ENCODE measurements at regions not wholly inside any gene's neighbourhood (a gene's known extent, or its start where the extent isn't known, plus 50 kb on each side); places are given as distances from the start of the nearest gene placed in this dataset.

GRCh38 chr4:159503236-159504008 is 400.5 kb downstream of the RAPGEF2 start:
- H3K9ac ChIP-seq (ENCODE audit: low read length) = no peak overlapping the region
- H3K4me1 ChIP-seq (ENCODE audit: insufficient read depth, low read length) = peaks cover 22% of the 10 kb centered on the region
- DNase-seq (ENCODE audit: low read depth) (peak; percentile 39), FAIRE-seq (no peak)
- no peaks in the 10 kb centered on the region for H3K79me2 ChIP-seq (ENCODE audit: insufficient read depth, low read length)
- no peaks in the 10 kb centered on the region for H3K9me3 Mint-ChIP-seq (ENCODE audit: unreplicated experiment)
- H3K27me3 ChIP-seq (ENCODE audit: insufficient read depth, low read length) = no peaks in the 10 kb centered on the region
- H3K27ac ChIP-seq (ENCODE audit: low read depth, low read length) = no peak overlapping the region
- no peak overlapping the region for H3K27ac Mint-ChIP-seq (ENCODE audit: unreplicated experiment)
- H3K36me3 ChIP-seq (ENCODE audit: insufficient read depth, low read length) = no peaks in the 10 kb centered on the region
- H3K36me3 Mint-ChIP-seq (ENCODE audit: low read depth, unreplicated experiment) = no peaks in the 10 kb centered on the region
- H4K20me1 ChIP-seq (ENCODE audit: insufficient read depth, low read length) = no peaks in the 10 kb centered on the region
- peaks cover 20% of the 10 kb centered on the region for H3K4me1 Mint-ChIP-seq (ENCODE audit: low read depth, unreplicated experiment)
- peak overlapping the region; percentile 37 for H2AFZ ChIP-seq (ENCODE audit: low read depth, low read length)
- no peaks in the 10 kb centered on the region for H3K27me3 Mint-ChIP-seq (ENCODE audit: low read depth, unreplicated experiment)
- no peak overlapping the region for H3K4me3 Mint-ChIP-seq (ENCODE audit: unreplicated experiment)
- no peak overlapping the region for H3K4me3 ChIP-seq (ENCODE audit: insufficient read depth, low read depth, low read length)
- TF ChIP-seq EZH2 (IDR thresholded peaks at IDR 0.05; ENCODE audit: insufficient read depth, low read length) (no peak), CTCF (IDR thresholded peaks at IDR 0.05; ENCODE audit: insufficient read depth, low read depth, low read length) (no peak)
- H3K4me2 ChIP-seq (ENCODE audit: low read length) = peak overlapping the region; percentile 49
- no peaks in the 10 kb centered on the region for H3K9me3 ChIP-seq (ENCODE audit: insufficient read depth, low read depth, low read length)

DNA sequence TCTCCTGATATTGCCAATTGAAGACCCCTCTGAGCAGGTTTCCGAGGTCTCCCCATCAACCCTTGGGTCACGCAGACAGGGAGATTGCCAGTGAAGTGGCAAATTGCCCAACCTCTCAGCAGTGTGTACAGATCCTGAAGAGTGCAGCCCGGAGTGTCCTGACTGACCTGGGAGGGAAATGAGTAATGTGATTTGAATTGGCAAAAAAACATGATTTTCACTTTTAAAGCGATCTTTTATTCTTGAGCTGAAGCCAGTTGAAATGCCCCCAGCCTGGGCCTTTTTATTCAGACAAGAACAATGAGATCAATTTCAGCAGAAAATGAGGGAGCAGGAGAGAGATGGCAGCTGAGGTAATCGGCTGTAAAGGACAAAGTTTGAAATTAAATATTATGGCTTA is 401.8 kb downstream of the RAPGEF2 start:
- TF ChIP-seq EZH2 (IDR thresholded peaks at IDR 0.05; ENCODE audit: insufficient read depth, low read length) = no peak
- TF ChIP-seq CTCF (IDR thresholded peaks at IDR 0.05; ENCODE audit: insufficient read depth, low read depth, low read length) = no peak
- Histone ChIP-seq H3K27me3 (ENCODE audit: insufficient read depth, low read length) (no peaks in the 10 kb centered on the region), H3K4me3 (ENCODE audit: insufficient read depth, low read depth, low read length) (peak overlapping the region; percentile 37), H2AFZ (ENCODE audit: low read depth, low read length) (no peak overlapping the region), H3K9ac (ENCODE audit: low read length) (peak overlapping the region; percentile 32), H3K4me2 (ENCODE audit: low read length) (peak overlapping the region; percentile 80), H4K20me1 (ENCODE audit: insufficient read depth, low read length) (no peaks in the 10 kb centered on the region), H3K27ac (ENCODE audit: low read depth, low read length) (no peak overlapping the region), H3K79me2 (ENCODE audit: insufficient read depth, low read length) (no peaks in the 10 kb centered on the region), H3K9me3 (ENCODE audit: insufficient read depth, low read depth, low read length) (no peaks in the 10 kb centered on the region), H3K4me1 (ENCODE audit: insufficient read depth, low read length) (peaks cover 27% of the 10 kb centered on the region), H3K36me3 (ENCODE audit: insufficient read depth, low read length) (no peaks in the 10 kb centered on the region)
- Mint-ChIP-seq H3K4me3 (ENCODE audit: unreplicated experiment) (no peak overlapping the region), H3K4me1 (ENCODE audit: low read depth, unreplicated experiment) (peaks cover 23% of the 10 kb centered on the region), H3K36me3 (ENCODE audit: low read depth, unreplicated experiment) (no peaks in the 10 kb centered on the region), H3K27me3 (ENCODE audit: low read depth, unreplicated experiment) (no peaks in the 10 kb centered on the region), H3K27ac (ENCODE audit: unreplicated experiment) (peak overlapping the region; percentile 84), H3K9me3 (ENCODE audit: unreplicated experiment) (no peaks in the 10 kb centered on the region)
- DNase-seq (ENCODE audit: low read depth) = peak; percentile 38
- peak; percentile 13 for FAIRE-seq
